ENCODE measurements at regions not wholly inside any gene's neighbourhood (a gene's known extent, or its start where the extent isn't known, plus 50 kb on each side); places are given as distances from the start of the nearest gene placed in this dataset.

DNA sequence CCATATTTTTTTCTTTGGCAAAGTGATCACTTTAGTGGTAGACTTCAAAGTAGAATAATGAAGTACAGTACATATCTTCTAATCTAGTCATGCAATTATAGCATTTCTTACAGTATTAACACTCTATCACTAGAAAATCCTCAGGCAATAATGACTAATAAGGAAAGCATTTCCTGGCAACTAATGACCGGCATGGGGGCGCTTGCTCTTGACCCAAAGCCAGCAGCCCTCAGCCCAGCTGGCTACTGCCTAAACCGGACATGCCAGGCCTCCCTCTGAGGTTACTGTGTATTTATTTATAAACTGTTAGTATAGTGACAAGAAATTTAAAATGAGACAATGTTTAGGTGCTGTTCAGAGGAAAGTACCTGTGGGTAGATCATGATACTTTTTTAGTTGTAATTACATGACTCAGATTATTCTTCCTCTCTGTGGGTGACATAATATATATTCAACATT lies 633.8 kb downstream of the PTPRC start:
- TF ChIP-seq POLR2A (IDR thresholded peaks at IDR 0.05): no peak
- TF ChIP-seq, protein P1, sequence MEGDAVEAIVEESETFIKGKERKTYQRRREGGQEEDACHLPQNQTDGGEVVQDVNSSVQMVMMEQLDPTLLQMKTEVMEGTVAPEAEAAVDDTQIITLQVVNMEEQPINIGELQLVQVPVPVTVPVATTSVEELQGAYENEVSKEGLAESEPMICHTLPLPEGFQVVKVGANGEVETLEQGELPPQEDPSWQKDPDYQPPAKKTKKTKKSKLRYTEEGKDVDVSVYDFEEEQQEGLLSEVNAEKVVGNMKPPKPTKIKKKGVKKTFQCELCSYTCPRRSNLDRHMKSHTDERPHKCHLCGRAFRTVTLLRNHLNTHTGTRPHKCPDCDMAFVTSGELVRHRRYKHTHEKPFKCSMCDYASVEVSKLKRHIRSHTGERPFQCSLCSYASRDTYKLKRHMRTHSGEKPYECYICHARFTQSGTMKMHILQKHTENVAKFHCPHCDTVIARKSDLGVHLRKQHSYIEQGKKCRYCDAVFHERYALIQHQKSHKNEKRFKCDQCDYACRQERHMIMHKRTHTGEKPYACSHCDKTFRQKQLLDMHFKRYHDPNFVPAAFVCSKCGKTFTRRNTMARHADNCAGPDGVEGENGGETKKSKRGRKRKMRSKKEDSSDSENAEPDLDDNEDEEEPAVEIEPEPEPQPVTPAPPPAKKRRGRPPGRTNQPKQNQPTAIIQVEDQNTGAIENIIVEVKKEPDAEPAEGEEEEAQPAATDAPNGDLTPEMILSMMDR (IDR thresholded peaks at IDR 0.05 in 4 of 5, conservative IDR thresholded peaks at IDR 0.05 in 1 of 5): no peak

All from gastrocnemius medialis (tissue), 4 donors.